ENCODE measurements at regions not wholly inside any gene's neighbourhood (a gene's known extent, or its start where the extent isn't known, plus 50 kb on each side); places are given as distances from the start of the nearest gene placed in this dataset.

GRCh38 chr2:164115806-164116205 is 380.0 kb upstream of the FIGN start:
- H4K20me1 ChIP-seq (ENCODE audit: insufficient read depth) = no peaks in the 10 kb centered on the region
- no TSS peak for BruUV-seq (replicated peaks)
- intact Hi-C loops (cut with micrococcal nuclease) = no loop called here

DNA sequence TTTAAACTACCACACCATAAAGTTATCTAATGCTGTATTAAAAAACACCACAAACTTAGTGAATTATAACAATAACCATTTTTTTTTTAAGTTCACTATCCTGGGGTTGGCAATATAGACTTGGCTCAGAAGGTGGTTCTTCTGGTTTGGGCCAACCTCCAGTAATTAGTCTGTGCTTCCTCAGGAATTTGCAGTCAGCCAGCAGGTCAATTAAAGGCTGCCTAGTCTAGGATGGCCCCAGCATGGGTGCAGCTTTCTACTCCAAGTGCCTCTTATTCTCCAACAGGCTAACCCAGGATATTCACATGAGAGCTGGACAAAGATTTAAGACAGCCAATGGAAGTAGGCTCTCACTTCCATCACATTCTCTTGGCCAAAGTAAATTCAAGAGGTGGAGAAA is 379.1 kb upstream of the FIGN start:
- no peak for DNase-seq (ENCODE audit: low read depth, low spot score)
- RAD21 ChIA-PET (ENCODE audit: low non-redundant PET in 1 of 2, low total read pairs in 2 of 2, uncharacterized antibody in 2 of 2, unreplicated experiment in 2 of 2) = no interaction called here

More at GRCh38 chr2:164115806-164116205, 380.0 kb upstream of the FIGN start:
- ChIA-PET CTCF (no interaction called here), POLR2A (no interaction called here), RAD21 (ENCODE audit: low non-redundant PET in 1 of 2, low total read pairs in 2 of 2, uncharacterized antibody in 2 of 2, unreplicated experiment in 2 of 2) (no interaction called here)
- TF ChIP-seq SRF (IDR thresholded peaks at IDR 0.05; ENCODE audit: low read depth) = no peak
- no peak overlapping the region for H2AFZ ChIP-seq (ENCODE audit: low read depth, low read length, poor library complexity, severe bottlenecking)
- no peak overlapping the region for H3K4me2 ChIP-seq (ENCODE audit: low read length)
- no peak overlapping the region for H3K27ac ChIP-seq (ENCODE audit: low read depth, low read length)
- no peak overlapping the region for H3K4me3 ChIP-seq (replicated peaks in 1 of 2; ENCODE audit: low read depth in 1 of 2, low read length in 2 of 2)
- H3K9ac ChIP-seq (ENCODE audit: low read length) = no peak overlapping the region
- peaks cover 7% of the 10 kb centered on the region; the same call in 1 of the 2 replicates for H3K27me3 ChIP-seq (ENCODE audit: insufficient read depth, low read length)
- no peaks in the 10 kb centered on the region for H3K9me3 ChIP-seq (ENCODE audit: control insufficient read depth in 1 of 2, insufficient read depth in 1 of 2, low read depth in 1 of 2, low read length in 2 of 2)
- DNase-seq (ENCODE audit: low read depth, low spot score) (no peak), ATAC-seq (no peak)
- H3K4me1 ChIP-seq (ENCODE audit: control insufficient read depth in 1 of 2, insufficient read depth in 2 of 2, low read length in 2 of 2) = no peaks in the 10 kb centered on the region
- H3K79me2 ChIP-seq (ENCODE audit: insufficient read depth, low read length) = no peaks in the 10 kb centered on the region
- H3K9me2 ChIP-seq (ENCODE audit: insufficient read depth) = no peaks in the 10 kb centered on the region
- no peaks in the 10 kb centered on the region for H3K36me3 ChIP-seq (ENCODE audit: control insufficient read depth in 1 of 2, insufficient read depth in 2 of 2, low read length in 2 of 2)

More for the DNA sequence above, 379.1 kb upstream of the FIGN start:
- Histone ChIP-seq H3K9ac (ENCODE audit: low read length) (no peak overlapping the region), H4K20me1 (ENCODE audit: insufficient read depth) (no peaks in the 10 kb centered on the region), H3K27ac (ENCODE audit: low read depth, low read length) (no peak overlapping the region), H3K4me1 (ENCODE audit: control insufficient read depth in 1 of 2, insufficient read depth in 2 of 2, low read length in 2 of 2) (no peaks in the 10 kb centered on the region), H3K36me3 (ENCODE audit: control insufficient read depth in 1 of 2, insufficient read depth in 2 of 2, low read length in 2 of 2) (no peaks in the 10 kb centered on the region), H2AFZ (ENCODE audit: low read depth, low read length, poor library complexity, severe bottlenecking) (no peak overlapping the region), H3K9me2 (ENCODE audit: insufficient read depth) (no peaks in the 10 kb centered on the region), H3K9me3 (ENCODE audit: control insufficient read depth in 1 of 2, insufficient read depth in 1 of 2, low read depth in 1 of 2, low read length in 2 of 2) (no peaks in the 10 kb centered on the region), H3K4me2 (ENCODE audit: low read length) (no peak overlapping the region), H3K27me3 (ENCODE audit: insufficient read depth, low read length) (peaks cover 7% of the 10 kb centered on the region; the same call in 1 of the 2 replicates), H3K4me3 (replicated peaks in 1 of 2; ENCODE audit: low read depth in 1 of 2, low read length in 2 of 2) (no peak overlapping the region), H3K79me2 (ENCODE audit: insufficient read depth, low read length) (no peaks in the 10 kb centered on the region)
- ChIA-PET CTCF (no interaction called here), POLR2A (no interaction called here)
- no peak for ATAC-seq
- intact Hi-C loops (cut with micrococcal nuclease) = no loop called here
- TF ChIP-seq CBX3 (IDR thresholded peaks at IDR 0.05; ENCODE audit: low read depth) (no peak), FOSL1 (IDR thresholded peaks at IDR 0.05; ENCODE audit: low read depth) (no peak), MAX (IDR thresholded peaks at IDR 0.05) (no peak), EZH2phosphoT487 (IDR thresholded peaks at IDR 0.05; ENCODE audit: borderline replicate concordance) (no peak), EZH2 (IDR thresholded peaks at IDR 0.05) (no peak), EGR1 (IDR thresholded peaks at IDR 0.05; ENCODE audit: low read depth) (no peak), SP1 (IDR thresholded peaks at IDR 0.05; ENCODE audit: low read depth) (no peak), SIN3A (IDR thresholded peaks at IDR 0.05; ENCODE audit: low read depth) (no peak), YY1 (IDR thresholded peaks at IDR 0.05; ENCODE audit: extremely low read depth, insufficient replicate concordance, low read depth, low read length) (no peak), ZFX (IDR thresholded peaks at IDR 0.05) (no peak), POLR2AphosphoS5 (IDR thresholded peaks at IDR 0.05; ENCODE audit: low read depth, low read length) (no peak), POLR2A (IDR thresholded peaks at IDR 0.05; ENCODE audit: borderline replicate concordance, extremely low read depth, insufficient read depth, insufficient read length) (no peak), JUND (IDR thresholded peaks at IDR 0.05) (no peak), ZNF274 (IDR thresholded peaks at IDR 0.05; ENCODE audit: low read depth, low read length) (no peak)
- TF ChIP-seq, protein P1, sequence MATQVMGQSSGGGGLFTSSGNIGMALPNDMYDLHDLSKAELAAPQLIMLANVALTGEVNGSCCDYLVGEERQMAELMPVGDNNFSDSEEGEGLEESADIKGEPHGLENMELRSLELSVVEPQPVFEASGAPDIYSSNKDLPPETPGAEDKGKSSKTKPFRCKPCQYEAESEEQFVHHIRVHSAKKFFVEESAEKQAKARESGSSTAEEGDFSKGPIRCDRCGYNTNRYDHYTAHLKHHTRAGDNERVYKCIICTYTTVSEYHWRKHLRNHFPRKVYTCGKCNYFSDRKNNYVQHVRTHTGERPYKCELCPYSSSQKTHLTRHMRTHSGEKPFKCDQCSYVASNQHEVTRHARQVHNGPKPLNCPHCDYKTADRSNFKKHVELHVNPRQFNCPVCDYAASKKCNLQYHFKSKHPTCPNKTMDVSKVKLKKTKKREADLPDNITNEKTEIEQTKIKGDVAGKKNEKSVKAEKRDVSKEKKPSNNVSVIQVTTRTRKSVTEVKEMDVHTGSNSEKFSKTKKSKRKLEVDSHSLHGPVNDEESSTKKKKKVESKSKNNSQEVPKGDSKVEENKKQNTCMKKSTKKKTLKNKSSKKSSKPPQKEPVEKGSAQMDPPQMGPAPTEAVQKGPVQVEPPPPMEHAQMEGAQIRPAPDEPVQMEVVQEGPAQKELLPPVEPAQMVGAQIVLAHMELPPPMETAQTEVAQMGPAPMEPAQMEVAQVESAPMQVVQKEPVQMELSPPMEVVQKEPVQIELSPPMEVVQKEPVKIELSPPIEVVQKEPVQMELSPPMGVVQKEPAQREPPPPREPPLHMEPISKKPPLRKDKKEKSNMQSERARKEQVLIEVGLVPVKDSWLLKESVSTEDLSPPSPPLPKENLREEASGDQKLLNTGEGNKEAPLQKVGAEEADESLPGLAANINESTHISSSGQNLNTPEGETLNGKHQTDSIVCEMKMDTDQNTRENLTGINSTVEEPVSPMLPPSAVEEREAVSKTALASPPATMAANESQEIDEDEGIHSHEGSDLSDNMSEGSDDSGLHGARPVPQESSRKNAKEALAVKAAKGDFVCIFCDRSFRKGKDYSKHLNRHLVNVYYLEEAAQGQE (IDR thresholded peaks at IDR 0.05; ENCODE audit: low read depth) = no peak
- no TSS peak for BruUV-seq (replicated peaks)
